ENCODE measurements at regions not wholly inside any gene's neighbourhood (a gene's known extent, or its start where the extent isn't known, plus 50 kb on each side); places are given as distances from the start of the nearest gene placed in this dataset.
"Not testable (repeated sequence)": the region's sequence is repeated elsewhere in the genome, so short reads cannot be mapped to it uniquely, and the experiment has no call there.

GRCh38 chr9:25801989-25802388, 123.7 kb upstream of the TUSC1 start:
- ATAC-seq; DNase-seq; intact Hi-C loops (cut with DNase I): not testable (repeated sequence)

- intact Hi-C loops (cut with DNase I): no loop called here
- ATAC-seq: no peak
- DNase-seq: no peak
Observed at GRCh38 chr9:25773805-25774204, 95.6 kb upstream of the TUSC1 start.

- intact Hi-C loops (cut with DNase I): no loop called here
- DNase-seq (no peak), ATAC-seq (no peak)
Observed at GRCh38 chr9:25755951-25756350, 77.7 kb upstream of the TUSC1 start.

GRCh38 chr9:25752398-25752797, 74.2 kb upstream of the TUSC1 start:
- no peak for DNase-seq
- intact Hi-C loops (cut with DNase I): no loop called here
- ATAC-seq: no peak

- ATAC-seq (no peak), DNase-seq (no peak)
- intact Hi-C loops (cut with DNase I): no loop called here
Observed at GRCh38 chr9:25742256-25742655, 64.0 kb upstream of the TUSC1 start.

- ATAC-seq (no peak), DNase-seq (no peak)
- intact Hi-C loops (cut with DNase I): no loop called here
Observed at GRCh38 chr9:25733336-25733982, 55.2 kb upstream of the TUSC1 start.

GRCh38 chr9:25731895-25732794, 53.9 kb upstream of the TUSC1 start:
- ATAC-seq; DNase-seq; intact Hi-C loops (cut with DNase I): not testable (repeated sequence)

All from left cardiac atrium (tissue), 4 donors.